Erythroblast (primary cell): ENCODE measurements at regions not wholly inside any gene's neighbourhood (a gene's known extent, or its start where the extent isn't known, plus 50 kb on each side); places are given as distances from the start of the nearest gene placed in this dataset.

ENCODE experiments used
- GATA1 ChIP-seq: IDR thresholded peaks from 2 replicates; pipeline ENCODE4 v1.6.1; 2011; ENCODE audit warnings: low read depth, mild to moderate bottlenecking, control low read depth, low read length, moderate library complexity
- POLR2A ChIP-seq: IDR thresholded peaks from 2 replicates; pipeline ENCODE4 v1.6.1; 2011; ENCODE audit warnings: mild to moderate bottlenecking, low read length

DNA sequence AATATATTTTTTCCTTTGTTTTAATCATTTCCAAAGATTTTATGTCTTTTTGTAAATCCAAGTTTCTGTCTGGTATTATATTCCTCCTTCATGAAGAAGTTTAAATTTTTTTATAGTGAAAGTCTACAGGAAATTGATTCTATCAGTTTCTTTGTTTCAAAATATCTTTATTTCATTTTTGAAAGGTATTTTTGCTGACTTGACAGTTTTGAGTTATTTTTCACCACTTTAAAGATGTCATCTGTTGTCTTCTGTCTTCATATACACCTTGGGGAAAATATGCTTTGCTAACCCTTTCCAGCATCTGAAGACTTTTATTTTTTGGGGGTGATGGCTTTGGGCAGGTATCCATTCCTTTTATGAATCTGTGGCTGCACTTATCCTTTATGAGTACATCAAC, 164.4 kb upstream of the EPHA5 start:
- TF ChIP-seq POLR2A (no peak), GATA1 (no peak)
